HepG2 (cell line): ENCODE measurements at regions not wholly inside any gene's neighbourhood (a gene's known extent, or its start where the extent isn't known, plus 50 kb on each side); places are given as distances from the start of the nearest gene placed in this dataset.
"Not testable (repeated sequence)": the region's sequence is repeated elsewhere in the genome, so short reads cannot be mapped to it uniquely, and the experiment has no call there.

ENCODE experiments used
- ATAC-seq: fragments of 200-7000 bp; cut with Tn5 transposase; 3 replicates; pipeline ENCODE4 v1.9.1; 2020; ENCODE audit warnings: mild to moderate bottlenecking, moderate library complexity
- BruUV-seq: library from RNA; stranded (reverse); fragments of 400-500 nt; replicated peaks from 2 replicates; lab custom pipeline; 2021; lab: Mats Ljungman, UMichigan
- CTCF ChIA-PET: fragments of 300-600 bp; formaldehyde crosslinking; extraction: SDS; loops from one replicate; lab custom pipeline; 2021; ENCODE audit warnings: low total read pairs, inconsistent platforms, low intra/inter-chr PET ratio; lab: Yijun Ruan, JAX
- POLR2A ChIA-PET: fragments of 350-600 bp; sonication (Branson Sonifier 250); formaldehyde crosslinking; loops from one replicate; lab custom pipeline; 2020; ENCODE audit warnings: antibody characterized with exemption, inconsistent platforms; lab: Yijun Ruan, JAX
- DNase-seq: peaks from one replicate; pipeline ENCODE4 v3.0.0-alpha.2; 2015; ENCODE audit warnings: low spot score
- FAIRE-seq: peaks from 3 replicates; lab custom pipeline; 2011; peaks lifted over from hg19 to GRCh38; lab: Jason Lieb, UNC
- H2AFZ ChIP-seq: one replicate; pipeline ENCODE4 v1.6.1; 2011; ENCODE audit warnings: low read length, inconsistent platforms
- H3K27ac ChIP-seq: fragments of 300-600 bp; 3 replicates; pipeline ENCODE4 v1.8.0; 2011; ENCODE audit warnings: mixed run types, mild to moderate bottlenecking, mixed read lengths, low read length, inconsistent platforms; ENCODE audit not compliant: insufficient read depth; ENCODE audit errors: extremely low read length
- H3K27me3 ChIP-seq, 2 experiments: fragments of 200-600 bp in 1 of 2; 2 replicates in 1 of 2; 3 replicates in 1 of 2; pipeline versions ENCODE4 v1.6.0 to v1.8.0; 2011; ENCODE audit warnings: low read length in 2 of 2, mild to moderate bottlenecking in 2 of 2, moderate library complexity in 2 of 2, inconsistent platforms in 1 of 2; ENCODE audit not compliant: insufficient read depth in 2 of 2, control insufficient read depth in 1 of 2
- H3K36me3 ChIP-seq, 2 experiments: fragments of 200-600 bp in 1 of 2; replicated peaks in 1 of 2; 2 replicates in 1 of 2; 3 replicates in 1 of 2; pipeline versions ENCODE4 v1.5.1 to v1.8.0; 2011; ENCODE audit warnings: low read length in 2 of 2, inconsistent platforms in 1 of 2; ENCODE audit not compliant: insufficient read depth in 2 of 2, control insufficient read depth in 1 of 2
- H3K4me1 ChIP-seq: 2 replicates; pipeline ENCODE4 v1.5.1; 2012; ENCODE audit warnings: low read length, inconsistent platforms; ENCODE audit not compliant: insufficient read depth
- H3K4me2 ChIP-seq: 2 replicates; pipeline ENCODE4 v1.6.0; 2011; ENCODE audit warnings: low read depth, low read length, inconsistent platforms
- H3K4me3 ChIP-seq, 3 experiments: fragments of 200-600 bp in 1 of 3; sonication (generic), shearing (Covaris generic) in 1 of 3; replicated peaks in 1 of 3; 2 replicates each; pipeline ENCODE4 v1.5.1; 2011 to 2016; ENCODE audit warnings: low read length in 3 of 3, inconsistent platforms in 2 of 3, low read depth in 2 of 3, mild to moderate bottlenecking in 2 of 3, control low read depth in 1 of 3, mixed read lengths in 1 of 3; ENCODE audit not compliant: insufficient read depth in 1 of 3
- H3K79me2 ChIP-seq: one replicate; pipeline ENCODE4 v1.6.1; 2011; ENCODE audit warnings: low read length, inconsistent platforms; ENCODE audit not compliant: insufficient read depth
- H3K9ac ChIP-seq: 2 replicates; pipeline ENCODE4 v1.6.0; 2011; ENCODE audit warnings: mild to moderate bottlenecking, low read depth, low read length, inconsistent platforms; ENCODE audit not compliant: insufficient read depth
- H3K9me3 ChIP-seq: 2 replicates; pipeline ENCODE4 v1.5.1; 2012; ENCODE audit warnings: mild to moderate bottlenecking, low read length
- H4K20me1 ChIP-seq: 2 replicates; pipeline ENCODE4 v1.6.0; 2011; ENCODE audit warnings: inconsistent platforms, mild to moderate bottlenecking, low read length, moderate library complexity; ENCODE audit not compliant: insufficient read depth
- ARHGAP35 ChIP-seq: sonication (generic); formaldehyde crosslinking; IDR thresholded peaks from 2 replicates; pipeline ENCODE4 v1.9.0; 2022; ENCODE audit warnings: mild to moderate bottlenecking, inconsistent platforms, moderate library complexity, missing genetic modification reagents, borderline replicate concordance
- ATF7 ChIP-seq, 2 experiments: fragments of 450-650 bp in 1 of 2; sonication (generic) in 1 of 2; formaldehyde crosslinking in 1 of 2; IDR thresholded peaks; 2 replicates each; pipeline versions ENCODE4 v1.4.0 to v1.6.1; 2016 to 2020; ENCODE audit warnings: antibody characterized with exemption in 1 of 2, mild to moderate bottlenecking in 1 of 2, missing genetic modification reagents in 1 of 2
- ERF ChIP-seq: IDR thresholded peaks from 2 replicates; pipeline ENCODE4 v1.6.1; 2018; ENCODE audit warnings: missing biosample characterization, missing genetic modification reagents
- GTF3A ChIP-seq: sonication (generic); formaldehyde crosslinking; conservative IDR thresholded peaks from 2 replicates; pipeline ENCODE4 v1.4.0; 2020; ENCODE audit warnings: mild to moderate bottlenecking, missing genetic modification reagents
- HNF4A ChIP-seq: sonication (generic); formaldehyde crosslinking; IDR thresholded peaks from 2 replicates; pipeline ENCODE4 v1.4.0; 2020; ENCODE audit warnings: missing genetic modification reagents
- IKZF1 ChIP-seq: fragments of 450-650 bp; IDR thresholded peaks from 2 replicates; pipeline ENCODE4 v1.7.1; 2016
- IKZF4 ChIP-seq: sonication (generic); formaldehyde crosslinking; IDR thresholded peaks from 2 replicates; pipeline ENCODE4 v1.5.1; 2020; ENCODE audit warnings: borderline replicate concordance, mild to moderate bottlenecking, low read depth, missing genetic modification reagents; ENCODE audit errors: not compliant biosample characterization
- IRF2 ChIP-seq: IDR thresholded peaks from 2 replicates; pipeline ENCODE4 v1.6.1; 2018; ENCODE audit warnings: missing genetic modification reagents, missing compliant biosample characterization
- JUND ChIP-seq: sonication (generic); formaldehyde crosslinking; IDR thresholded peaks from 2 replicates; pipeline ENCODE4 v1.8.0; 2022; ENCODE audit warnings: mild to moderate bottlenecking, missing genetic modification reagents
- PTBP1 ChIP-seq: fragments of 200-400 bp; formaldehyde crosslinking; IDR thresholded peaks from 2 replicates; pipeline ENCODE4 v1.6.1; 2018; ENCODE audit warnings: low read length, low read depth; ENCODE audit not compliant: poor library complexity, severe bottlenecking
- SMAD9 ChIP-seq: sonication (generic); formaldehyde crosslinking; IDR thresholded peaks from 2 replicates; pipeline ENCODE4 v1.5.1; 2020; ENCODE audit warnings: mild to moderate bottlenecking, missing genetic modification reagents
- TFAP4 ChIP-seq: sonication (generic); IDR thresholded peaks from 2 replicates; pipeline ENCODE4 v1.6.1; 2016; ENCODE audit warnings: low read depth, borderline replicate concordance
- TGIF2 ChIP-seq: IDR thresholded peaks from 2 replicates; pipeline ENCODE4 v1.6.1; 2016; ENCODE audit warnings: control low read depth, missing compliant biosample characterization
- ZFX ChIP-seq: sonication (generic); formaldehyde crosslinking; IDR thresholded peaks from 2 replicates; pipeline ENCODE4 v1.4.0; 2020; ENCODE audit warnings: mild to moderate bottlenecking, low read depth, missing genetic modification reagents, moderate library complexity
- ZNF292 ChIP-seq: sonication (generic); formaldehyde crosslinking; IDR thresholded peaks from 2 replicates; pipeline ENCODE4 v1.8.1; 2022; ENCODE audit warnings: mild to moderate bottlenecking, low read depth, missing genetic modification reagents, borderline replicate concordance
- ZNF44 ChIP-seq: sonication (generic); formaldehyde crosslinking; IDR thresholded peaks from 2 replicates; pipeline ENCODE4 v1.5.1; 2020; ENCODE audit warnings: mild to moderate bottlenecking, missing genetic modification reagents
- ZNF547 ChIP-seq: sonication (generic); formaldehyde crosslinking; IDR thresholded peaks from 2 replicates; pipeline ENCODE4 v1.5.1; 2020; ENCODE audit warnings: mild to moderate bottlenecking, missing genetic modification reagents
- ZNF766 ChIP-seq: sonication (generic); formaldehyde crosslinking; IDR thresholded peaks from 2 replicates; pipeline ENCODE4 v1.5.0; 2020; ENCODE audit warnings: missing genetic modification reagents, borderline replicate concordance
- WGBS: methylation state at CpG from one replicate; pipeline ENCODE4 v1.1.6; 2017; ENCODE audit warnings: low lambda C conversion rate; 5-methylcytosine and 5-hydroxymethylcytosine counted together
- in situ Hi-C: cut with HindIII; loops from 2 replicates; pipeline ENCODE4 v1.10.0; 2017; ENCODE audit warnings: low pct_unique_long_range_greater_than_20kb; ENCODE audit not compliant: extremely low pct_ligation_motif_present
- intact Hi-C: fragments of 100-400 bp; cut with micrococcal nuclease; formaldehyde crosslinking; loops from one replicate; pipeline ENCODE4 v1.10.0; 2022; ENCODE audit not compliant: unreplicated experiment
- TF ChIP-seq, protein P1 (sequence below): sonication (generic); formaldehyde crosslinking; IDR thresholded peaks from 2 replicates; pipeline ENCODE4 v1.8.1; 2023; ENCODE audit warnings: mild to moderate bottlenecking, missing genetic modification reagents, borderline replicate concordance
- TF ChIP-seq, protein P2 (sequence below): fragments of 450-650 bp; IDR thresholded peaks from 2 replicates; pipeline ENCODE4 v1.6.1; 2016
- TF ChIP-seq, protein P3 (sequence below): IDR thresholded peaks from 2 replicates; pipeline ENCODE4 v1.6.1; 2016; ENCODE audit warnings: low read depth

- CTCF ChIA-PET; H2AFZ ChIP-seq; BruUV-seq; H3K9me3 ChIP-seq; DNase-seq; in situ Hi-C loops; H3K27me3 ChIP-seq; intact Hi-C loops; FAIRE-seq; TF ChIP-seq ATF7 (CRISPR knock-in tag; IDR thresholded peaks at IDR 0.05): not testable (repeated sequence)
- 20% methylated on average over 9 of the region's 9 CpGs for WGBS
- Histone ChIP-seq H3K9ac (peak overlapping the region; percentile 55), H3K4me1 (peaks cover 97% of the 10 kb centered on the region), H3K79me2 (peaks cover 91% of the 10 kb centered on the region), H3K36me3 (peaks cover 15 to 24% of the 10 kb centered on the region in 2 experiments; a peak in 4 of 5 replicates), H3K27ac (peak overlapping the region; percentile 70), H3K4me3 (peak overlapping the region; percentile 8 to 51 (median 31); a peak in 5 of 6 replicates), H4K20me1 (peaks cover 85% of the 10 kb centered on the region), H3K4me2 (peak overlapping the region; percentile 72)
- peak; percentile 4 for ATAC-seq
- POLR2A ChIA-PET, result interaction anchor here (1.8 kb wide), 1 partner anchor 12 kb away, joined by 6 read pairs; no protein-coding TSS in a partner anchor
- TF ChIP-seq ZNF766, result peak; percentile 18; the same call in 1 of the 2 replicates
- TF ChIP-seq ZNF547 (CRISPR knock-in tag), result peak; percentile 57; the same call in 1 of the 2 replicates
- peak; percentile 40; the same call in 1 of the 2 replicates for TF ChIP-seq ZNF292
- peak; percentile 8; the same call in 1 of the 2 replicates for TF ChIP-seq TFAP4
- 0 out of 2 replicates have a peak, but pooled peaks have one; percentile 12 for TF ChIP-seq GTF3A
- 0 out of 2 replicates have a peak, but pooled peaks have one; percentile 25 for TF ChIP-seq SMAD9
- peak; percentile 62 for TF ChIP-seq IKZF4
- TF ChIP-seq, protein P1, sequence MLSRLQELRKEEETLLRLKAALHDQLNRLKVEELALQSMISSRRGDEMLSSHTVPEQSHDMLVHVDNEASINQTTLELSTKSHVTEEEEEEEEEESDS, result 0 out of 2 replicates have a peak, but pooled peaks have one; percentile 43
- TF ChIP-seq TGIF2, result 0 out of 2 replicates have a peak, but pooled peaks have one; percentile 48
- TF ChIP-seq IRF2 (CRISPR knock-in tag), result 0 out of 2 replicates have a peak, but pooled peaks have one; percentile 31
- TF ChIP-seq JUND (CRISPR knock-in tag), result 0 out of 2 replicates have a peak, but pooled peaks have one; percentile 12
- TF ChIP-seq, protein P2, sequence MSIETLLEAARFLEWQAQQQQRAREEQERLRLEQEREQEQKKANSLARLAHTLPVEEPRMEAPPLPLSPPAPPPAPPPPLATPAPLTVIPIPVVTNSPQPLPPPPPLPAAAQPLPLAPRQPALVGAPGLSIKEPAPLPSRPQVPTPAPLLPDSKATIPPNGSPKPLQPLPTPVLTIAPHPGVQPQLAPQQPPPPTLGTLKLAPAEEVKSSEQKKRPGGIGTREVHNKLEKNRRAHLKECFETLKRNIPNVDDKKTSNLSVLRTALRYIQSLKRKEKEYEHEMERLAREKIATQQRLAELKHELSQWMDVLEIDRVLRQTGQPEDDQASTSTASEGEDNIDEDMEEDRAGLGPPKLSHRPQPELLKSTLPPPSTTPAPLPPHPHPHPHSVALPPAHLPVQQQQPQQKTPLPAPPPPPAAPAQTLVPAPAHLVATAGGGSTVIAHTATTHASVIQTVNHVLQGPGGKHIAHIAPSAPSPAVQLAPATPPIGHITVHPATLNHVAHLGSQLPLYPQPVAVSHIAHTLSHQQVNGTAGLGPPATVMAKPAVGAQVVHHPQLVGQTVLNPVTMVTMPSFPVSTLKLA, result peak; percentile 91
- TF ChIP-seq, protein P3, sequence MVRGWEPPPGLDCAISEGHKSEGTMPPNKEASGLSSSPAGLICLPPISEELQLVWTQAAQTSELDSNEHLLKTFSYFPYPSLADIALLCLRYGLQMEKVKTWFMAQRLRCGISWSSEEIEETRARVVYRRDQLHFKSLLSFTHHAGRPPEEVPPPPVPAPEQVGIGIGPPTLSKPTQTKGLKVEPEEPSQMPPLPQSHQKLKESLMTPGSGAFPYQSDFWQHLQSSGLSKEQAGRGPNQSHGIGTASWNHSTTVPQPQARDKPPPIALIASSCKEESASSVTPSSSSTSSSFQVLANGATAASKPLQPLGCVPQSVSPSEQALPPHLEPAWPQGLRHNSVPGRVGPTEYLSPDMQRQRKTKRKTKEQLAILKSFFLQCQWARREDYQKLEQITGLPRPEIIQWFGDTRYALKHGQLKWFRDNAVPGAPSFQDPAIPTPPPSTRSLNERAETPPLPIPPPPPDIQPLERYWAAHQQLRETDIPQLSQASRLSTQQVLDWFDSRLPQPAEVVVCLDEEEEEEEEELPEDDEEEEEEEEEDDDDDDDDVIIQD (CRISPR knock-in tag), result 0 out of 2 replicates have a peak, but pooled peaks have one; percentile 9
- TF ChIP-seq IKZF1, result 0 out of 2 replicates have a peak, but pooled peaks have one; percentile 46
- peak; percentile 59 for TF ChIP-seq ATF7 (IDR thresholded peaks at IDR 0.05)
- TF ChIP-seq ARHGAP35, result 0 out of 2 replicates have a peak, but pooled peaks have one; percentile 14
- peak; percentile 41 for TF ChIP-seq PTBP1
- 0 out of 2 replicates have a peak, but pooled peaks have one; percentile 50 for TF ChIP-seq ZNF44 (CRISPR knock-in tag)
- TF ChIP-seq ZFX (CRISPR knock-in tag), result peak; percentile 59; the same call in 1 of the 2 replicates
- TF ChIP-seq HNF4A (CRISPR knock-in tag), result peak; percentile 18; the same call in 1 of the 2 replicates
- TF ChIP-seq ERF (CRISPR knock-in tag), result 0 out of 2 replicates have a peak, but pooled peaks have one; percentile 2
Measured at GRCh38 chr16:21513337-21513741, 86.0 kb upstream of the METTL9 start.
